ENCODE measurements at regions not wholly inside any gene's neighbourhood (a gene's known extent, or its start where the extent isn't known, plus 50 kb on each side); places are given as distances from the start of the nearest gene placed in this dataset.

GRCh38 chr13:91169321-91170050 lies 178.0 kb upstream of the MIR17HG start:
- Histone ChIP-seq H3K4me1 (no peaks in the 10 kb centered on the region), H3K36me3 (no peaks in the 10 kb centered on the region), H3K4me3 (no peak overlapping the region), H3K27ac (no peak overlapping the region), H3K27me3 (peaks cover 0 to 4% of the 10 kb centered on the region in 2 donors), H3K9me3 (no peaks in the 10 kb centered on the region)
- TF ChIP-seq POLR2AphosphoS5 (IDR thresholded peaks at IDR 0.05) (no peak), CTCF (IDR thresholded peaks at IDR 0.05) (no peak), POLR2A (IDR thresholded peaks at IDR 0.05) (no peak)
- intact Hi-C loops (cut with DNase I; ENCODE audit: low total_unique reads): no loop called here
- DNase-seq (ENCODE audit: low spot score in 2 of 2): no peak

- no peak for DNase-seq (ENCODE audit: low spot score in 2 of 2)
- Histone ChIP-seq H3K27ac (no peak overlapping the region), H3K4me1 (no peaks in the 10 kb centered on the region), H3K36me3 (no peaks in the 10 kb centered on the region), H3K9me3 (no peaks in the 10 kb centered on the region), H3K27me3 (peaks cover 0 to 13% of the 10 kb centered on the region in 2 donors), H3K4me3 (no peak overlapping the region)
- intact Hi-C loops (cut with DNase I; ENCODE audit: low total_unique reads): no loop called here
- TF ChIP-seq POLR2A (IDR thresholded peaks at IDR 0.05): no peak
- TF ChIP-seq CTCF (IDR thresholded peaks at IDR 0.05): no peak
Measured at GRCh38 chr13:91172160-91172559, 175.3 kb upstream of the MIR17HG start.

DNA sequence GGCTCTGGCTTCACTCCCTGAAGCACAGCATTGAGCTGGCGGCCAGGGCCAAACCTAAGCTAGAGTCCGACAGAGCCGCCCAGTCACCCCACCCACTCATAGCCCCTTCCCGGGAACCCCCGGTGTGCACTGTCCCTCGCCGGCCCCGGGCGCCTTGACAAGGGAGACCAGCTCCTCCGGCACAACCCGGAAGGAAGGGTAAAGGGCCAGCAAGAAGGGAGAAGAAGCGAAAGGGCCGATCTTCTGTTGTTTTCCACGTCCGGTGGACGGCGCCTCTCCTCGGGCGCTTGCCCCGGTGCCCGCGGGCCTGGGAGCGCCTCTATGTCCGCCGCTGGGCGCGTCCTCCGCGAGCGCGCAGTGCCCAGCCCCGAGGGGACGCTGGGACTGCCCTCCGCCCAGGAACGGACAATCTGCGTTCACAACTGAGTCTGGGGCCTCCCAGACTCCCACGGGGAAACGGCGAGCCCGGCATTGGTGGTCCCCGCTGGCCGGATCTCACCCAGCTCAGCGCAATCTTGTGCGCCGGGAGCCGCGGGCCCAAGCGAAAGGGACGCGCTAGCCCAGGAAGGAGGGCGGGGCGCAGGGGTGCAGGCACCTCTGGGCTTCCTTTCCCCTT lies 172.5 kb upstream of the MIR17HG start:
- Histone ChIP-seq H3K9me3 (no peaks in the 10 kb centered on the region), H3K36me3 (no peaks in the 10 kb centered on the region), H3K4me1 (no peaks in the 10 kb centered on the region), H3K4me3 (peak overlapping the region; percentile 25 to 65 (median 40)), H3K27me3 (peaks cover 0 to 13% of the 10 kb centered on the region in 2 donors), H3K27ac (no peak overlapping the region)
- DNase-seq (ENCODE audit: low spot score in 2 of 2): no peak
- TF ChIP-seq POLR2A (IDR thresholded peaks at IDR 0.05) (no peak), CTCF (IDR thresholded peaks at IDR 0.05) (no peak), POLR2AphosphoS5 (IDR thresholded peaks at IDR 0.05) (no peak)
- intact Hi-C loops (cut with DNase I; ENCODE audit: low total_unique reads): no loop called here

GRCh38 chr13:91178099-91178498 lies 169.4 kb upstream of the MIR17HG start:
- TF ChIP-seq POLR2A (IDR thresholded peaks at IDR 0.05): no peak
- no peak for TF ChIP-seq POLR2AphosphoS5 (IDR thresholded peaks at IDR 0.05)
- no peak for TF ChIP-seq CTCF (IDR thresholded peaks at IDR 0.05)
- Histone ChIP-seq H3K27me3 (peaks cover 0 to 9% of the 10 kb centered on the region in 2 donors), H3K36me3 (no peaks in the 10 kb centered on the region), H3K9me3 (no peaks in the 10 kb centered on the region), H3K27ac (no peak overlapping the region), H3K4me1 (no peaks in the 10 kb centered on the region), H3K4me3 (no peak overlapping the region)
- DNase-seq (ENCODE audit: low spot score in 2 of 2): no peak
- intact Hi-C loops (cut with DNase I; ENCODE audit: low total_unique reads): no loop called here

- no peak overlapping the region for H3K4me3 ChIP-seq
- intact Hi-C loops (cut with DNase I; ENCODE audit: low total_unique reads): no loop called here
- TF ChIP-seq POLR2AphosphoS5 (IDR thresholded peaks at IDR 0.05) (no peak), CTCF (IDR thresholded peaks at IDR 0.05) (no peak), POLR2A (IDR thresholded peaks at IDR 0.05) (no peak)
- H3K4me1 ChIP-seq: no peaks in the 10 kb centered on the region
- no peak overlapping the region for H3K27ac ChIP-seq
- no peaks in the 10 kb centered on the region for H3K9me3 ChIP-seq
- DNase-seq (ENCODE audit: low spot score in 2 of 2): no peak
- H3K27me3 ChIP-seq: no peaks in the 10 kb centered on the region
- no peaks in the 10 kb centered on the region for H3K36me3 ChIP-seq
Measured at GRCh38 chr13:91181892-91182291, 165.6 kb upstream of the MIR17HG start.
